K562 (cell line): ENCODE measurements at regions not wholly inside any gene's neighbourhood (a gene's known extent, or its start where the extent isn't known, plus 50 kb on each side); places are given as distances from the start of the nearest gene placed in this dataset.

Experiments
- ATAC-seq: fragments of 200-7000 bp; cut with Tn5 transposase; 3 replicates; pipeline ENCODE4 v1.9.1; 2020; ENCODE audit warnings: moderate library complexity
- BruUV-seq: library from RNA; stranded (reverse); fragments of 400-500 nt; replicated peaks from 2 replicates; lab custom pipeline; 2021; lab: Mats Ljungman, UMichigan
- CTCF ChIA-PET: fragments of 300-600 bp; formaldehyde crosslinking; extraction: SDS; loops from one replicate; lab custom pipeline; 2021; ENCODE audit warnings: low intra/inter-chr PET ratio; lab: Yijun Ruan, JAX
- POLR2A ChIA-PET: fragments of 300-600, 350-650 bp; sonication (Branson Sonifier 250); formaldehyde crosslinking; extraction: SDS; loops from one replicate; lab custom pipeline; 2021; ENCODE audit warnings: antibody characterized with exemption, inconsistent platforms; lab: Yijun Ruan, JAX
- DNase-seq, 4 experiments: peaks; one replicate each; pipeline versions ENCODE4 v3.0.0 to v3.0.0-alpha.2; 2011 to 2018; ENCODE audit warnings: low spot score in 3 of 4, mixed read lengths in 3 of 4; ENCODE audit errors: extremely low read depth in 1 of 4
- FAIRE-seq: peaks from 2 replicates; lab custom pipeline; 2011; peaks lifted over from hg19 to GRCh38; lab: Jason Lieb, UNC
- H2AFZ ChIP-seq: 2 replicates; pipeline ENCODE4 v1.6.0; 2011; ENCODE audit warnings: low read depth, low read length, control low read depth, inconsistent platforms
- H3K27ac ChIP-seq: fragments of 200-600 bp; 3 replicates; pipeline ENCODE4 v1.8.0; 2011; ENCODE audit warnings: low read depth, mild to moderate bottlenecking, control low read depth, inconsistent platforms, low read length, moderate library complexity, mixed read lengths; ENCODE audit errors: extremely low read depth
- H3K27me3 ChIP-seq, 2 experiments: fragments of 300-600 bp in 1 of 2; 2 replicates in 1 of 2; 3 replicates in 1 of 2; pipeline versions ENCODE4 v1.6.0 to v1.8.0; 2011; ENCODE audit warnings: inconsistent platforms in 2 of 2, low read length in 2 of 2, mild to moderate bottlenecking in 1 of 2, mixed read lengths in 1 of 2, moderate library complexity in 1 of 2; ENCODE audit not compliant: control insufficient read depth in 2 of 2, insufficient read depth in 2 of 2
- H3K36me3 ChIP-seq: fragments of 300-600 bp; 3 replicates; pipeline ENCODE4 v1.8.0; 2011; ENCODE audit warnings: mild to moderate bottlenecking, low read length, inconsistent platforms; ENCODE audit not compliant: control insufficient read depth, insufficient read depth
- H3K4me1 ChIP-seq, 2 experiments: fragments of 200-600 bp in 1 of 2; replicated peaks in 1 of 2; 2 replicates in 1 of 2; 3 replicates in 1 of 2; pipeline versions ENCODE4 v1.5.1 to v1.8.0; 2011; ENCODE audit warnings: inconsistent platforms in 2 of 2, low read length in 2 of 2, mild to moderate bottlenecking in 1 of 2, mixed read lengths in 1 of 2, moderate library complexity in 1 of 2; ENCODE audit not compliant: control insufficient read depth in 2 of 2, insufficient read depth in 2 of 2
- H3K4me2 ChIP-seq: 2 replicates; pipeline ENCODE4 v1.6.1; 2011; ENCODE audit warnings: low read length, control low read depth, inconsistent platforms, mixed read lengths; ENCODE audit not compliant: insufficient read depth
- H3K4me3 ChIP-seq: fragments of 200-600 bp; sonication (generic), shearing (Covaris generic); 2 replicates; pipeline ENCODE4 v1.5.1; 2016; ENCODE audit warnings: control low read depth, inconsistent platforms
- H3K79me2 ChIP-seq: fragments of 200-600 bp; 3 replicates; pipeline ENCODE4 v1.8.0; 2011; ENCODE audit warnings: low read length, inconsistent platforms; ENCODE audit not compliant: control insufficient read depth, insufficient read depth
- H3K9ac ChIP-seq, 2 experiments: 2 replicates each; pipeline versions ENCODE4 v1.6.0 to v1.6.1; 2011; ENCODE audit warnings: low read depth in 2 of 2, low read length in 2 of 2, control low read depth in 1 of 2, inconsistent platforms in 1 of 2, mild to moderate bottlenecking in 1 of 2, mixed read lengths in 1 of 2; ENCODE audit not compliant: insufficient read depth in 1 of 2
- H3K9me1 ChIP-seq: one replicate; pipeline ENCODE4 v1.6.0; 2011; ENCODE audit warnings: inconsistent platforms, mild to moderate bottlenecking, low read length, moderate library complexity; ENCODE audit not compliant: control insufficient read depth, insufficient read depth
- H3K9me3 ChIP-seq: replicated peaks from 2 replicates; pipeline ENCODE4 v1.5.1; 2011; ENCODE audit warnings: low read depth, low read length, inconsistent platforms; ENCODE audit not compliant: control insufficient read depth, insufficient read depth
- H4K20me1 ChIP-seq: replicated peaks from 2 replicates; pipeline ENCODE4 v1.6.1; 2011; ENCODE audit warnings: low read length, inconsistent platforms, mixed read lengths; ENCODE audit not compliant: control insufficient read depth, insufficient read depth
- PCBP1 ChIP-seq: fragments of 200-400 bp; formaldehyde crosslinking; IDR thresholded peaks from 2 replicates; pipeline ENCODE4 v1.6.1; 2018; ENCODE audit warnings: mild to moderate bottlenecking, low read depth, low read length; ENCODE audit not compliant: poor library complexity, severe bottlenecking
- PYGO2 ChIP-seq: fragments of 450-650 bp; IDR thresholded peaks from 2 replicates; pipeline ENCODE4 v1.6.1; 2016; ENCODE audit warnings: mild to moderate bottlenecking, missing genetic modification characterization, moderate library complexity, missing compliant biosample characterization
- ZC3H11A ChIP-seq: IDR thresholded peaks from 2 replicates; pipeline ENCODE4 v1.6.1; 2012; ENCODE audit warnings: low read depth, low read length, improper control_type of control experiment
- ZNF277 ChIP-seq: fragments of 250-450 bp; sonication (Bioruptor Pico); IDR thresholded peaks from 2 replicates; pipeline ENCODE4 v1.8.0; 2022; ENCODE audit warnings: inconsistent platforms, mild to moderate bottlenecking, moderate library complexity, borderline replicate concordance
- ZSCAN29 ChIP-seq: fragments of 450-650 bp; IDR thresholded peaks from 2 replicates; pipeline ENCODE4 v1.6.1; 2017
- WGBS: fragments of 100-300 bp; shearing (Covaris generic); methylation state at CpG from one replicate; pipeline ENCODE4 v1.1.6; 2016; ENCODE audit warnings: low coverage, mixed read lengths; ENCODE audit not compliant: insufficient coverage; ENCODE audit errors: missing lambda C conversion rate; 5-methylcytosine and 5-hydroxymethylcytosine counted together
- in situ Hi-C: fragments of 300-500 bp; cut with MboI; formaldehyde crosslinking; loops from 4 replicates; pipeline ENCODE4 v1.15.0; 2018; ENCODE audit warnings: inconsistent platforms, mixed read lengths
- intact Hi-C: fragments of 100-400 bp; cut with micrococcal nuclease; formaldehyde crosslinking; loops from 2 replicates; pipeline ENCODE4 v1.14.2; 2022
- TF ChIP-seq, protein P1 (sequence below): fragments of 450-650 bp; IDR thresholded peaks from 2 replicates; pipeline ENCODE4 v1.6.1; 2017; ENCODE audit warnings: antibody characterized with exemption, mild to moderate bottlenecking
- TF ChIP-seq, protein P2 (sequence below): fragments of 450-650 bp; formaldehyde crosslinking; IDR thresholded peaks from 2 replicates; pipeline ENCODE4 v1.4.0; 2020; ENCODE audit warnings: mild to moderate bottlenecking, moderate library complexity

DNA sequence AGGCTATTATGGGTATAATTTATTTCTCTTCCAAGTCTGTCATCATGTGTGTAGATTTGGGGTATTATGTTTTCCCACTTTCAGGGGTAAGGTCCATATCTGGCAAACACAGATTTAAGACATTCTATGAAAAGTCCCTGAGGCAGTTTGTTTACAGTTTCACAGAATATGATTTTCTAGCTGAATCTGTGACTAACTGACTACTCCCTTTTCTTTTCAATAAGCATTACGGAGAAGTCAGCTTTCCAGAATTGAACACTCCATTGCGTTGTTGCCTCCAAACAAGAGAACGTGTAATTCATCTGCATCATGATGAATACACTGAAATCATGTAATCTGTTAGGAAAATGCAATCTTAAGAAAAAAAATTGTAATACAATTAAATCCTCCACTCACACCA is 226.7 kb upstream of the SFRP2 start:
- CTCF ChIA-PET, result no interaction called here
- Histone ChIP-seq H4K20me1 (no peaks in the 10 kb centered on the region), H3K4me1 (no peaks in the 10 kb centered on the region), H3K27ac (no peak overlapping the region), H3K4me2 (no peak overlapping the region), H3K4me3 (no peak overlapping the region), H3K79me2 (no peaks in the 10 kb centered on the region), H2AFZ (no peak overlapping the region), H3K36me3 (no peaks in the 10 kb centered on the region), H3K27me3 (0 out of 5 replicates have a peak, but pooled peaks cover 0 to 2% of the 10 kb centered on the region in 2 experiments), H3K9me3 (no peaks in the 10 kb centered on the region), H3K9me1 (no peaks in the 10 kb centered on the region), H3K9ac (no peak overlapping the region)
- POLR2A ChIA-PET, result no interaction called here
- WGBS, result 0% methylated on average over 3 of the region's 3 CpGs
- intact Hi-C loops (no loop called here), in situ Hi-C loops (no loop called here)
- no peak for ATAC-seq
- TF ChIP-seq ZSCAN29, result no peak
- no peak for FAIRE-seq
- DNase-seq, result no peak
- BruUV-seq, result no TSS peak

- POLR2A ChIA-PET, result no interaction called here
- BruUV-seq, result no TSS peak
- TF ChIP-seq ZNF277 (CRISPR knock-in tag), result no peak
- TF ChIP-seq ZC3H11A, result no peak
- no peak for TF ChIP-seq PCBP1
- TF ChIP-seq, protein P1, sequence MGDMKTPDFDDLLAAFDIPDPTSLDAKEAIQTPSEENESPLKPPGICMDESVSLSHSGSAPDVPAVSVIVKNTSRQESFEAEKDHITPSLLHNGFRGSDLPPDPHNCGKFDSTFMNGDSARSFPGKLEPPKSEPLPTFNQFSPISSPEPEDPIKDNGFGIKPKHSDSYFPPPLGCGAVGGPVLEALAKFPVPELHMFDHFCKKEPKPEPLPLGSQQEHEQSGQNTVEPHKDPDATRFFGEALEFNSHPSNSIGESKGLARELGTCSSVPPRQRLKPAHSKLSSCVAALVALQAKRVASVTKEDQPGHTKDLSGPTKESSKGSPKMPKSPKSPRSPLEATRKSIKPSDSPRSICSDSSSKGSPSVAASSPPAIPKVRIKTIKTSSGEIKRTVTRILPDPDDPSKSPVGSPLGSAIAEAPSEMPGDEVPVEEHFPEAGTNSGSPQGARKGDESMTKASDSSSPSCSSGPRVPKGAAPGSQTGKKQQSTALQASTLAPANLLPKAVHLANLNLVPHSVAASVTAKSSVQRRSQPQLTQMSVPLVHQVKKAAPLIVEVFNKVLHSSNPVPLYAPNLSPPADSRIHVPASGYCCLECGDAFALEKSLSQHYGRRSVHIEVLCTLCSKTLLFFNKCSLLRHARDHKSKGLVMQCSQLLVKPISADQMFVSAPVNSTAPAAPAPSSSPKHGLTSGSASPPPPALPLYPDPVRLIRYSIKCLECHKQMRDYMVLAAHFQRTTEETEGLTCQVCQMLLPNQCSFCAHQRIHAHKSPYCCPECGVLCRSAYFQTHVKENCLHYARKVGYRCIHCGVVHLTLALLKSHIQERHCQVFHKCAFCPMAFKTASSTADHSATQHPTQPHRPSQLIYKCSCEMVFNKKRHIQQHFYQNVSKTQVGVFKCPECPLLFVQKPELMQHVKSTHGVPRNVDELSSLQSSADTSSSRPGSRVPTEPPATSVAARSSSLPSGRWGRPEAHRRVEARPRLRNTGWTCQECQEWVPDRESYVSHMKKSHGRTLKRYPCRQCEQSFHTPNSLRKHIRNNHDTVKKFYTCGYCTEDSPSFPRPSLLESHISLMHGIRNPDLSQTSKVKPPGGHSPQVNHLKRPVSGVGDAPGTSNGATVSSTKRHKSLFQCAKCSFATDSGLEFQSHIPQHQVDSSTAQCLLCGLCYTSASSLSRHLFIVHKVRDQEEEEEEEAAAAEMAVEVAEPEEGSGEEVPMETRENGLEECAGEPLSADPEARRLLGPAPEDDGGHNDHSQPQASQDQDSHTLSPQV, result no peak
- TF ChIP-seq PYGO2, result no peak
- TF ChIP-seq, protein P2, sequence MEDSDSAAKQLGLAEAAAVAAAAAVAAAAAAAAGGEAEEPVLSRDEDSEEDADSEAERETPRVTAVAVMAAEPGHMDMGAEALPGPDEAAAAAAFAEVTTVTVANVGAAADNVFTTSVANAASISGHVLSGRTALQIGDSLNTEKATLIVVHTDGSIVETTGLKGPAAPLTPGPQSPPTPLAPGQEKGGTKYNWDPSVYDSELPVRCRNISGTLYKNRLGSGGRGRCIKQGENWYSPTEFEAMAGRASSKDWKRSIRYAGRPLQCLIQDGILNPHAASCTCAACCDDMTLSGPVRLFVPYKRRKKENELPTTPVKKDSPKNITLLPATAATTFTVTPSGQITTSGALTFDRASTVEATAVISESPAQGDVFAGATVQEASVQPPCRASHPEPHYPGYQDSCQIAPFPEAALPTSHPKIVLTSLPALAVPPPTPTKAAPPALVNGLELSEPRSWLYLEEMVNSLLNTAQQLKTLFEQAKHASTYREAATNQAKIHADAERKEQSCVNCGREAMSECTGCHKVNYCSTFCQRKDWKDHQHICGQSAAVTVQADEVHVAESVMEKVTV (CRISPR knock-in tag), result no peak
Observed at GRCh38 chr4:154014407-154015321, 225.8 kb upstream of the SFRP2 start.

More at GRCh38 chr4:154014407-154015321, 225.8 kb upstream of the SFRP2 start:
- Histone ChIP-seq H3K9me3 (no peaks in the 10 kb centered on the region), H2AFZ (no peak overlapping the region), H3K27me3 (0 out of 5 replicates have a peak, but pooled peaks cover 0 to 5% of the 10 kb centered on the region in 2 experiments), H4K20me1 (no peaks in the 10 kb centered on the region), H3K4me2 (no peak overlapping the region), H3K9ac (no peak overlapping the region), H3K4me1 (no peaks in the 10 kb centered on the region), H3K79me2 (no peaks in the 10 kb centered on the region), H3K27ac (no peak overlapping the region), H3K4me3 (no peak overlapping the region), H3K9me1 (no peaks in the 10 kb centered on the region), H3K36me3 (no peaks in the 10 kb centered on the region)
- FAIRE-seq (no peak), ATAC-seq (no peak), DNase-seq (no peak)
- CTCF ChIA-PET, result no interaction called here
- in situ Hi-C loops, result no loop called here
- intact Hi-C loops, result no loop called here
- WGBS, result 0% methylated on average over 5 of the region's 7 CpGs
